OCI-LY1 (cell line): ENCODE measurements at regions not wholly inside any gene's neighbourhood (a gene's known extent, or its start where the extent isn't known, plus 50 kb on each side); places are given as distances from the start of the nearest gene placed in this dataset.
"Not testable (repeated sequence)": the region's sequence is repeated elsewhere in the genome, so short reads cannot be mapped to it uniquely, and the experiment has no call there.

Experiments used
- H2AFZ ChIP-seq: fragments of 200-600 bp; sonication (generic), shearing (Covaris generic); 2 replicates; pipeline ENCODE4 v1.6.0; 2014; ENCODE audit warnings: antibody characterized with exemption, mild to moderate bottlenecking, low read length
- H3F3A ChIP-seq: fragments of 200-600 bp; sonication (generic), shearing (Covaris generic); 2 replicates; pipeline ENCODE4 v1.6.0; 2014; ENCODE audit warnings: mild to moderate bottlenecking, antibody characterized with exemption, low read length, moderate library complexity; ENCODE audit not compliant: insufficient read depth
- H3K27ac ChIP-seq: fragments of 200-600 bp; sonication (generic); 2 replicates; pipeline ENCODE4 v1.5.1; 2014; ENCODE audit warnings: low read length, mixed run types, mild to moderate bottlenecking, low read depth; ENCODE audit not compliant: poor library complexity, severe bottlenecking
- H3K27me3 ChIP-seq: fragments of 200-600 bp; sonication (generic); 2 replicates; pipeline ENCODE4 v1.6.0; 2014; ENCODE audit warnings: antibody characterized with exemption, mild to moderate bottlenecking, low read length, moderate library complexity; ENCODE audit not compliant: insufficient read depth
- H3K36me3 ChIP-seq: fragments of 200-600 bp; sonication (generic); 2 replicates; pipeline ENCODE4 v1.6.1; 2014; ENCODE audit warnings: mild to moderate bottlenecking, antibody characterized with exemption, low read length, moderate library complexity, mixed read lengths; ENCODE audit not compliant: insufficient read depth
- H3K4me1 ChIP-seq: fragments of 200-600 bp; sonication (generic); 2 replicates; pipeline ENCODE4 v1.5.1; 2014; ENCODE audit warnings: mild to moderate bottlenecking, low read length, moderate library complexity; ENCODE audit not compliant: insufficient read depth, severe bottlenecking
- H3K4me2 ChIP-seq: fragments of 200-600 bp; sonication (generic), shearing (Covaris generic); 2 replicates; pipeline ENCODE4 v1.6.1; 2014; ENCODE audit warnings: low read length
- H3K4me3 ChIP-seq: fragments of 200-600 bp; sonication (generic); 2 replicates; pipeline ENCODE4 v1.5.1; 2014; ENCODE audit warnings: low read length, low read depth, mild to moderate bottlenecking, mixed read lengths; ENCODE audit not compliant: poor library complexity, severe bottlenecking
- H3K79me2 ChIP-seq: fragments of 200-600 bp; shearing (Covaris generic); 2 replicates; pipeline ENCODE4 v1.6.1; 2016; ENCODE audit warnings: mixed run types, low read length, mixed read lengths; ENCODE audit not compliant: insufficient read depth
- H3K9ac ChIP-seq: fragments of 200-600 bp; sonication (generic), shearing (Covaris generic); 2 replicates; pipeline ENCODE4 v1.6.1; 2014; ENCODE audit warnings: mild to moderate bottlenecking, low read length, mixed read lengths
- H3K9me2 ChIP-seq: fragments of 200-600 bp; sonication (generic), shearing (Covaris generic); 2 replicates; pipeline ENCODE4 v1.6.1; 2014; ENCODE audit warnings: low read depth, mild to moderate bottlenecking, low read length, mixed read lengths
- H3K9me3 ChIP-seq: fragments of 200-600 bp; shearing (Covaris generic); 2 replicates; pipeline ENCODE4 v1.6.1; 2014; ENCODE audit warnings: low read length, mixed read lengths
- H4K20me1 ChIP-seq: fragments of 200-600 bp; sonication (generic), shearing (Covaris generic); 2 replicates; pipeline ENCODE4 v1.6.0; 2016; ENCODE audit warnings: mild to moderate bottlenecking, low read length; ENCODE audit not compliant: insufficient read depth
- CTCF ChIP-seq: fragments of 200-600 bp; sonication (generic), shearing (Covaris generic); IDR thresholded peaks from 2 replicates; pipeline ENCODE4 v1.5.1; 2017; ENCODE audit warnings: mild to moderate bottlenecking, antibody characterized with exemption, low read length, moderate library complexity, mixed read lengths
- EZH2 ChIP-seq: fragments of 200-600 bp; sonication (generic), shearing (Covaris generic); IDR thresholded peaks from 2 replicates; pipeline ENCODE4 v1.8.0; 2017; ENCODE audit warnings: borderline replicate concordance, mixed run types, mild to moderate bottlenecking, antibody characterized with exemption, low read length, moderate library complexity, mixed read lengths

- Histone ChIP-seq H3K4me2 (no peak overlapping the region), H2AFZ (no peak overlapping the region), H3K36me3 (no peaks in the 10 kb centered on the region), H3K27ac (no peak overlapping the region), H3K9ac (no peak overlapping the region), H3F3A (no peaks in the 10 kb centered on the region), H3K79me2 (no peaks in the 10 kb centered on the region), H3K9me2 (no peaks in the 10 kb centered on the region), H3K4me3 (no peak overlapping the region), H3K9me3 (no peaks in the 10 kb centered on the region), H3K4me1 (no peaks in the 10 kb centered on the region), H3K27me3 (no peaks in the 10 kb centered on the region), H4K20me1 (no peaks in the 10 kb centered on the region)
- TF ChIP-seq CTCF (no peak), EZH2 (no peak)
Observed at GRCh38 chr3:96467639-96468038, 346.8 kb upstream of the EPHA6 start.

GRCh38 chr3:96478496-96478895 is 335.9 kb upstream of the EPHA6 start:
- Histone ChIP-seq H3K79me2 (no peaks in the 10 kb centered on the region), H3K4me3 (no peak overlapping the region), H3K4me2 (no peak overlapping the region), H3K9ac (no peak overlapping the region), H3K9me2 (no peaks in the 10 kb centered on the region), H3K4me1 (no peaks in the 10 kb centered on the region), H3F3A (no peaks in the 10 kb centered on the region), H2AFZ (no peak overlapping the region), H3K27me3 (no peaks in the 10 kb centered on the region), H3K27ac (no peak overlapping the region), H4K20me1 (no peaks in the 10 kb centered on the region), H3K9me3 (no peaks in the 10 kb centered on the region), H3K36me3 (no peaks in the 10 kb centered on the region)
- no peak for TF ChIP-seq CTCF
- no peak for TF ChIP-seq EZH2

GRCh38 chr3:96480881-96481280 is 333.5 kb upstream of the EPHA6 start:
- Histone ChIP-seq H3K9ac (no peak overlapping the region), H4K20me1 (no peaks in the 10 kb centered on the region), H3K4me1 (no peaks in the 10 kb centered on the region), H3K27me3 (no peaks in the 10 kb centered on the region), H2AFZ (no peak overlapping the region), H3K4me2 (no peak overlapping the region), H3K4me3 (no peak overlapping the region), H3K9me3 (no peaks in the 10 kb centered on the region), H3K36me3 (no peaks in the 10 kb centered on the region), H3F3A (no peaks in the 10 kb centered on the region), H3K9me2 (no peaks in the 10 kb centered on the region), H3K27ac (no peak overlapping the region), H3K79me2 (no peaks in the 10 kb centered on the region)
- no peak for TF ChIP-seq CTCF
- TF ChIP-seq EZH2, result no peak

- H3K4me3 ChIP-seq, H3K9ac ChIP-seq, H2AFZ ChIP-seq, H3K36me3 ChIP-seq, H3K27ac ChIP-seq, H3F3A ChIP-seq, H4K20me1 ChIP-seq, H3K27me3 ChIP-seq, H3K9me2 ChIP-seq, H3K79me2 ChIP-seq, H3K4me2 ChIP-seq, H3K9me3 ChIP-seq, H3K4me1 ChIP-seq: not testable (repeated sequence)
Observed at GRCh38 chr3:96483191-96483590, 331.2 kb upstream of the EPHA6 start.
